ENCODE measurements at regions not wholly inside any gene's neighbourhood (a gene's known extent, or its start where the extent isn't known, plus 50 kb on each side); places are given as distances from the start of the nearest gene placed in this dataset.

GRCh38 chr6:56692523-56693245 is 50.0 kb upstream of the DST start (continued):
- no peak for TF ChIP-seq DZIP1 (CRISPR knock-in tag; IDR thresholded peaks at IDR 0.05)
- 0 out of 2 replicates have a peak, but pooled peaks have one; percentile 7 for TF ChIP-seq ZNF264 (CRISPR knock-in tag; IDR thresholded peaks at IDR 0.05)
- TF ChIP-seq SP2 (CRISPR knock-in tag; IDR thresholded peaks at IDR 0.05) = no peak
- no peak for TF ChIP-seq REST (IDR thresholded peaks at IDR 0.05; ENCODE audit: borderline replicate concordance in 1 of 2, low read depth in 1 of 2, low read length in 2 of 2)
- no peak for TF ChIP-seq ZNF160 (CRISPR knock-in tag; IDR thresholded peaks at IDR 0.05)
- no peak for TF ChIP-seq ZNF776 (CRISPR knock-in tag; IDR thresholded peaks at IDR 0.05)
- TF ChIP-seq ZNF24 (IDR thresholded peaks at IDR 0.05) = no peak
- no peak for TF ChIP-seq NR0B2 (CRISPR knock-in tag; IDR thresholded peaks at IDR 0.05)
- TF ChIP-seq ATF1 (CRISPR knock-in tag; IDR thresholded peaks at IDR 0.05) = no peak
- TF ChIP-seq ZNF609 (CRISPR knock-in tag; IDR thresholded peaks at IDR 0.05; ENCODE audit: borderline replicate concordance) = 0 out of 2 replicates have a peak, but pooled peaks have one; percentile 12
- no peak for TF ChIP-seq SIX4 (CRISPR knock-in tag; IDR thresholded peaks at IDR 0.05)
- TF ChIP-seq ZNF780A (CRISPR knock-in tag; IDR thresholded peaks at IDR 0.05) = no peak
- no peak for TF ChIP-seq YEATS2 (CRISPR knock-in tag; IDR thresholded peaks at IDR 0.05; ENCODE audit: borderline replicate concordance)
- no peak for TF ChIP-seq KAT7 (CRISPR knock-in tag; IDR thresholded peaks at IDR 0.05; ENCODE audit: borderline replicate concordance)

Data from HepG2 (cell line).